Right lobe of liver (tissue), 4 donors: ENCODE measurements at regions not wholly inside any gene's neighbourhood (a gene's known extent, or its start where the extent isn't known, plus 50 kb on each side); places are given as distances from the start of the nearest gene placed in this dataset.

Experiments used
- CTCF ChIP-seq, 4 donors: fragments of 200-600 bp in 3 of 4; fragments of 450-650 bp in 1 of 4; IDR thresholded peaks; one replicate each; pipeline versions ENCODE4 v1.5.1 to v1.8.0; 2016 to 2022; ENCODE audit warnings: antibody characterized with exemption in 4 of 4, mild to moderate bottlenecking in 2 of 4
- POLR2A ChIP-seq: fragments of 450-650 bp; IDR thresholded peaks from one replicate; pipeline ENCODE4 v1.6.1; 2017; ENCODE audit warnings: antibody characterized with exemption, mild to moderate bottlenecking
- donor health status: DM: no; HTN: no; CAD: no.
- donor health status: DM: no; HTN: no; CAD: no.
- donor health status: DM: no; HTN: yes; CAD: no.

- TF ChIP-seq CTCF (IDR thresholded peaks at IDR 0.05) (no peak), POLR2A (no peak)
Observed at GRCh38 chr3:54062546-54062945, 59.8 kb upstream of the CACNA2D3 start.
